Upper lobe of left lung (tissue), 6 donors: ENCODE measurements at regions not wholly inside any gene's neighbourhood (a gene's known extent, or its start where the extent isn't known, plus 50 kb on each side); places are given as distances from the start of the nearest gene placed in this dataset.

ENCODE experiments used
- ATAC-seq, 2 donors: fragments of 200-7000 bp; cut with Tn5 transposase; one replicate each; pipeline ENCODE4 v1.9.1; 2022; ENCODE audit warnings: mild to moderate bottlenecking in 2 of 2, moderate library complexity in 2 of 2; ENCODE audit not compliant: low FRiP score in 2 of 2
- DNase-seq, 2 donors: peaks; one replicate each; pipeline ENCODE4 v3.0.0-alpha.2; 2019 to 2020
- H3K27ac ChIP-seq, 4 donors: fragments of 200-600 bp; sonication (generic); one replicate each; pipeline ENCODE4 v1.5.1; 2016 to 2019
- H3K27me3 ChIP-seq, 4 donors: fragments of 200-600 bp; sonication (generic); one replicate each; pipeline ENCODE4 v1.5.1; 2017 to 2019
- H3K36me3 ChIP-seq, 4 donors: fragments of 200-600 bp; sonication (generic); one replicate each; pipeline ENCODE4 v1.5.1; 2016 to 2019
- H3K4me1 ChIP-seq, 4 donors: fragments of 200-600 bp; sonication (generic); one replicate each; pipeline ENCODE4 v1.5.1; 2018 to 2019
- H3K4me3 ChIP-seq, 4 donors: fragments of 200-600 bp; sonication (generic); one replicate each; pipeline ENCODE4 v1.5.1; 2017 to 2019; ENCODE audit warnings: mild to moderate bottlenecking in 2 of 4, moderate library complexity in 1 of 4
- H3K9me3 ChIP-seq, 4 donors: fragments of 200-600 bp; sonication (generic); one replicate each; pipeline ENCODE4 v1.5.1; 2018 to 2019
- EP300 ChIP-seq, 4 donors: sonication (generic); formaldehyde crosslinking; IDR thresholded peaks; one replicate each; pipeline ENCODE4 v1.5.1; 2017; ENCODE audit warnings: antibody characterized with exemption in 4 of 4, control low read depth in 2 of 4
- POLR2A ChIP-seq, 4 donors: fragments of 450-650 bp; IDR thresholded peaks; one replicate each; pipeline ENCODE4 v1.5.1; 2016 to 2017; ENCODE audit warnings: antibody characterized with exemption in 4 of 4, mild to moderate bottlenecking in 2 of 4
- POLR2AphosphoS5 ChIP-seq, 2 donors: sonication (generic); formaldehyde crosslinking; IDR thresholded peaks; one replicate each; pipeline ENCODE4 v1.5.1; 2017; ENCODE audit warnings: antibody characterized with exemption in 2 of 2
- WGBS, 2 donors: methylation state at CpG; one replicate each; pipeline ENCODE4 v1.1.5; 2017 to 2018; 5-methylcytosine and 5-hydroxymethylcytosine counted together
- TF ChIP-seq, protein P1 (sequence below), 6 experiments: fragments of 450-650 bp in 4 of 6; fragments of 200-600 bp in 2 of 6; sonication (generic) in 2 of 6; IDR thresholded peaks; one replicate each; pipeline ENCODE4 v1.5.1; 2016 to 2019; ENCODE audit warnings: antibody characterized with exemption in 6 of 6
- donor health status: DM: no; HTN: no; CAD: no; lungs with moderate emphysema.
- donor health status: DM: no; HTN: yes; CAD: no; lungs with severe emphysema.

- Histone ChIP-seq H3K4me1 (no peaks in the 10 kb centered on the region), H3K9me3 (peaks cover 0 to 7% (median 0%) of the 10 kb centered on the region in 4 donors), H3K4me3 (no peak overlapping the region), H3K27me3 (no peaks in the 10 kb centered on the region), H3K36me3 (no peaks in the 10 kb centered on the region), H3K27ac (no peak overlapping the region)
- ATAC-seq: no peak
- TF ChIP-seq, protein P1, sequence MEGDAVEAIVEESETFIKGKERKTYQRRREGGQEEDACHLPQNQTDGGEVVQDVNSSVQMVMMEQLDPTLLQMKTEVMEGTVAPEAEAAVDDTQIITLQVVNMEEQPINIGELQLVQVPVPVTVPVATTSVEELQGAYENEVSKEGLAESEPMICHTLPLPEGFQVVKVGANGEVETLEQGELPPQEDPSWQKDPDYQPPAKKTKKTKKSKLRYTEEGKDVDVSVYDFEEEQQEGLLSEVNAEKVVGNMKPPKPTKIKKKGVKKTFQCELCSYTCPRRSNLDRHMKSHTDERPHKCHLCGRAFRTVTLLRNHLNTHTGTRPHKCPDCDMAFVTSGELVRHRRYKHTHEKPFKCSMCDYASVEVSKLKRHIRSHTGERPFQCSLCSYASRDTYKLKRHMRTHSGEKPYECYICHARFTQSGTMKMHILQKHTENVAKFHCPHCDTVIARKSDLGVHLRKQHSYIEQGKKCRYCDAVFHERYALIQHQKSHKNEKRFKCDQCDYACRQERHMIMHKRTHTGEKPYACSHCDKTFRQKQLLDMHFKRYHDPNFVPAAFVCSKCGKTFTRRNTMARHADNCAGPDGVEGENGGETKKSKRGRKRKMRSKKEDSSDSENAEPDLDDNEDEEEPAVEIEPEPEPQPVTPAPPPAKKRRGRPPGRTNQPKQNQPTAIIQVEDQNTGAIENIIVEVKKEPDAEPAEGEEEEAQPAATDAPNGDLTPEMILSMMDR (IDR thresholded peaks at IDR 0.05): no peak
- TF ChIP-seq POLR2AphosphoS5 (IDR thresholded peaks at IDR 0.05) (no peak), POLR2A (IDR thresholded peaks at IDR 0.05) (no peak), EP300 (IDR thresholded peaks at IDR 0.05) (no peak)
- DNase-seq: no peak
Measured at GRCh38 chr5:144009116-144009515, 161.3 kb downstream of the YIPF5 start.

- DNase-seq: no peak
- H3K9me3 ChIP-seq: peaks cover 0 to 7% (median 0%) of the 10 kb centered on the region in 4 donors
- TF ChIP-seq POLR2AphosphoS5 (IDR thresholded peaks at IDR 0.05) (no peak), POLR2A (IDR thresholded peaks at IDR 0.05) (no peak), EP300 (IDR thresholded peaks at IDR 0.05) (no peak)
- TF ChIP-seq, protein P1 (IDR thresholded peaks at IDR 0.05): no peak
- H3K27ac ChIP-seq: no peak overlapping the region
- ATAC-seq: no peak
- H3K36me3 ChIP-seq: no peaks in the 10 kb centered on the region
- no peak overlapping the region for H3K4me3 ChIP-seq
- H3K4me1 ChIP-seq: no peaks in the 10 kb centered on the region
- no peaks in the 10 kb centered on the region for H3K27me3 ChIP-seq
Measured at GRCh38 chr5:144011388-144011787, 159.1 kb downstream of the YIPF5 start.

- no peak for DNase-seq
- Histone ChIP-seq H3K4me3 (no peak overlapping the region), H3K4me1 (no peaks in the 10 kb centered on the region), H3K27me3 (no peaks in the 10 kb centered on the region), H3K9me3 (peaks cover 0 to 7% (median 0%) of the 10 kb centered on the region in 4 donors), H3K36me3 (no peaks in the 10 kb centered on the region), H3K27ac (no peak overlapping the region)
- WGBS, 2 donors: 93 to 100% methylated on average over 2 of the region's 2 CpGs
- TF ChIP-seq, protein P1 (IDR thresholded peaks at IDR 0.05): no peak
- TF ChIP-seq POLR2A (IDR thresholded peaks at IDR 0.05): no peak
- TF ChIP-seq POLR2AphosphoS5 (IDR thresholded peaks at IDR 0.05): no peak
- TF ChIP-seq EP300 (IDR thresholded peaks at IDR 0.05): no peak
- no peak for ATAC-seq
Measured at GRCh38 chr5:144013816-144014215, 156.6 kb downstream of the YIPF5 start.

DNA sequence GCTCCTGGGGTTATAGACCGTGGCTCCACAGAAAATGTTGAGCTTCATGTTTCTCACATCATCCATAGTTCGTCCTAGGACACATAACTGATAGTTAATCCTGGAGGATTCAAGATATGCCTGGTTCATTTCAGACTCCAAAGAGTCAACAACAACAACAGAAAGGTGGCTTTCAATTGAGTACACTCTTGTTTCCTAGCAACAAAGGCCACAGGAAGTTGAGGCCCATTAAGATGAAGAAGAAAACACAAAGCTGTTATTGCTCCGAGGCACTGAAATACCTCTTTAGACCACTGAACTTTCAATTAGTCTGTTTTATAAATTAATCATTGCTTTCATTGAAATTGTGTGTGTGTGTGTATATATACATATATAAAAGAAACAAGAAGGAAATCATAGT is 154.5 kb downstream of the YIPF5 start:
- no peak overlapping the region for H3K4me3 ChIP-seq
- peaks cover 0 to 7% (median 0%) of the 10 kb centered on the region in 4 donors for H3K9me3 ChIP-seq
- no peaks in the 10 kb centered on the region for H3K36me3 ChIP-seq
- no peak for ATAC-seq
- H3K27me3 ChIP-seq: no peaks in the 10 kb centered on the region
- H3K27ac ChIP-seq: no peak overlapping the region
- H3K4me1 ChIP-seq: no peaks in the 10 kb centered on the region
- 59 to 69% methylated on average over 3 of the region's 3 CpGs for WGBS, 2 donors
- DNase-seq: no peak
- TF ChIP-seq POLR2A (IDR thresholded peaks at IDR 0.05): no peak

- no peaks in the 10 kb centered on the region for H3K27me3 ChIP-seq
- WGBS, 2 donors: 91 to 94% methylated on average over 7 of the region's 7 CpGs
- DNase-seq (no peak), ATAC-seq (no peak)
- no peaks in the 10 kb centered on the region for H3K4me1 ChIP-seq
- no peak overlapping the region for H3K27ac ChIP-seq
- no peak for TF ChIP-seq POLR2AphosphoS5 (IDR thresholded peaks at IDR 0.05)
- no peak for TF ChIP-seq POLR2A (IDR thresholded peaks at IDR 0.05)
- TF ChIP-seq EP300 (IDR thresholded peaks at IDR 0.05): no peak
- TF ChIP-seq, protein P1 (IDR thresholded peaks at IDR 0.05): no peak
- H3K9me3 ChIP-seq: peaks cover 0 to 7% (median 0%) of the 10 kb centered on the region in 4 donors
- no peaks in the 10 kb centered on the region for H3K36me3 ChIP-seq
- no peak overlapping the region for H3K4me3 ChIP-seq
Measured at GRCh38 chr5:144017119-144017518, 153.3 kb downstream of the YIPF5 start.
